CD4-positive, alpha-beta T cell treated with Interleukin-12 subunit alpha and Interleukin-12 subunit beta, for 1 hour (primary cell): ENCODE measurements at regions not wholly inside any gene's neighbourhood (a gene's known extent, or its start where the extent isn't known, plus 50 kb on each side); places are given as distances from the start of the nearest gene placed in this dataset.

Source experiments
- DNase-seq: peaks from one replicate; pipeline ENCODE4 v3.0.0-alpha.2; 2020

- no peak for DNase-seq
Observed at GRCh38 chr17:73936908-73937627, 266.4 kb upstream of the RPL38 start.

DNA sequence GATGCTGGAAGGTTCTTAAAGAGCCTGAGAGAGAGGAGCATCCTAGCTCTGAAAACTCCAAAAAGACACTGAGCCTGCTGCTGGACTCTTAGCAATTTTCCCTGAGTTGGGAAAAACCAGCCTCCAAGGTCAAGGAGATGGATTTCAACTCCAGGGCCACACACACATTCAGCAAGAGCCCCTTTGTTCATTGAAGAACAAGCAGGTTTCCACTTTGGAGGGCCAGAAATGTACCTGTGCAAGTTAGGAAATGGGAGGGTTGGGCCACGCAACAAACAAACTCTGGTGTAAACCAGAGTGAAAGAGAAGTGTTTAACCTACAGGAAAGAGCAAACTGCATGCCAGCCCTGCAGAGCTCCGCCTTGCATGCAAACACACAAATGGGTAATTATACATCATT is 264.8 kb upstream of the RPL38 start:
- no peak for DNase-seq

DNA sequence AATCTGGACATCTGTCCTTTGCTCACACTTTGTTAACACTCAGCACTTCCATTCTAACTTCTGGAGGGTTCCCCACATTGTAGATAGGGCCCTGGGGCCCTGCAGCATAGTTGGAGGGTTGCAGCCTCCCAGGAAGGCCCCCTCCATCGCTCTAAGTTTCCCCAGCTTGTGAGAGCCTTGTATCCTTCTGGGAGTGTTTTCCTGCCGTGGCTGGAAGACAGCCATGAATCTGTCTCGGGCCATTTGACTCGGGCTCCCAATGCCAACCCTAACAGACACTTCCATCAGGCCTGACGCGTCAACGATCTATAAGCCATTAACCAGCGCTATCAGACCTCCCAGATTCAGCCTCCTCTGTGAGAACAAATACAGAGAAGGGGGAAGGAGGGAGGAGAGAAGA is 263.7 kb upstream of the RPL38 start:
- DNase-seq: no peak

DNA sequence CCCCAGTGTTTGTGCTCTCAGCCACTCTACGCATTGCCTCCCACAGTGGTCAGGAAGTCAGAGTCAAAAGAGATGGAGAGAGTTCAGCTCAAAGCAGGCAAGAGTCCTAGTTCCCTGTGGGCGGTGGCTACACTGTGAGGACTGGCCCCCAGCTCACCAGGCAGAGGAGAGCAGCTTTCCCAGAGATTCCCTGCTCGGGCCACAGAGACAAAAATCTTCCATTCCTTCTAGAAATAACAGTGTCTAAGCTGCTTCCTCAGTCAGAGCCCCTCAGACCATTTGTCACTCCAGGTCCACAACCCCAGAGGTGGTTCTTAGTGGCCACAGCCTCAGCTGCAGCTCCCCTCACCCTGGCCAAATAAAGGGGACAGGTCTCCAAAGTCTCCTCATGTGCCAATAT is 263.0 kb upstream of the RPL38 start:
- no peak for DNase-seq

DNA sequence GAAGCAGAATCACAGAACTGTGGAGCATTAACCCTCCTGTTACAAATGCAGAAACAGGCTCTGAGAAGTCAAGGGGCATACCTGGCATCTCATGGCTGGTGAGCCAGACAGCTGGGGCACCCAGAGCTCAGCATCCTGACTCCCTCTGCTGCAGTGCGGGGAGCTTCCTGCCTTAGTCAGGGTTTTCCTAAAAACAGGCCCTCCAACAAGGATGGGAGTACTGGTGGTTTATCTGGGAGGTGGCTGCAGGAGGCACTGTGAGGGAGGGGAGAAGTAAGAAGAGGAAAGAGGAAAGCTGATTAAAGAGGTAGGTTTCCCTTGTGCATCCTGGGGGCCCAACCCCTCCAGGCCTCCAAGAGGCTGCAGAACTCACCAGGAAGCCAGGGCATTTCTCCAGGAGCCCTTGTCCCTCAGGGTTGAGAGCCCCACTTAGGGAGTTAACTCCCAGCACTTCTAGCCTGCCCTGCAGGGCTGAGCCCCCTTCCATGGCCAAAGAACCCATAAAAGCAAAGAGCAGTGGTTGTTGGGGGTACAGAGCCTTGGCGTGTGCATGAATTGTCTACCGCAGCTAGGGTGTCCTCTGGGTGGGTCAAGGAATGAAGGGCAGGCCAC is 261.5 kb upstream of the RPL38 start:
- no peak for DNase-seq

DNA sequence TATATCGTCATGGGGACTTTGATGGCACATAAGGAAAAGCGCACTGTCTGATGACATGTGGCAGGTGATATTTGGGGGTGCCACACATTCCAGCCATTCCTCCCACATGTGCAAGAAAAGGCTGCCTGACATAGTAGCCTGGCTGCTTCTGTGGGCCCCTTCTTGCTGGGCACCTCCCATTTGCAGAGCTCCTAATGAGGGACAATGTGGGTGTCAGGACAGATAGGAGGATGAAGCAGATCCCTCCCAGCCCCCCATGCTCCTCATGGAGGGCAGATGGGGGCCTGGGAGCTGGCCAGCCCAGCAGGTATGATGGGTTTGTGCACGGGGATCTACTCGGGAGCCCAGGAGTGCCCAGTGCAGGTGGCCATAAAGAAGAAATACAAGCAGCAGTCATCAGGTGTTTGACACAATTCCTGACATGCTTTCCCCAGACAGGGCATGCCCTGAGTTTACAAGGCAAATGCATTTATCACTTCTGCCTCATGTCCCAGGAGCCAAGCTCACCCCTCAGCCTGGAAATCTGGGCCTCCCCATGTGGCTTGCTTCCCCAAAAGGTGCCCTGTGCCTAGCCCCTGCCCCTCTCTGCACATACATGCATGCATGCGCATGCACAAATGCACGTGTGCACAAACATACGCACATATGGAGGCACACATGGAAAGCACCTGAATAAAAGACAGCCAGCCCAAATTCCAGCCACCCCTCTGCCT is 260.6 kb upstream of the RPL38 start:
- no peak for DNase-seq

GRCh38 chr17:73943416-73944110 is 259.9 kb upstream of the RPL38 start:
- no peak for DNase-seq

- DNase-seq: no peak
Observed at GRCh38 chr17:73944366-73944765, 259.1 kb upstream of the RPL38 start.

- no peak for DNase-seq
Observed at GRCh38 chr17:73947281-73947965, 256.1 kb upstream of the RPL38 start.

- no peak for DNase-seq
Observed at GRCh38 chr17:73947966-73948355, 255.5 kb upstream of the RPL38 start.

DNA sequence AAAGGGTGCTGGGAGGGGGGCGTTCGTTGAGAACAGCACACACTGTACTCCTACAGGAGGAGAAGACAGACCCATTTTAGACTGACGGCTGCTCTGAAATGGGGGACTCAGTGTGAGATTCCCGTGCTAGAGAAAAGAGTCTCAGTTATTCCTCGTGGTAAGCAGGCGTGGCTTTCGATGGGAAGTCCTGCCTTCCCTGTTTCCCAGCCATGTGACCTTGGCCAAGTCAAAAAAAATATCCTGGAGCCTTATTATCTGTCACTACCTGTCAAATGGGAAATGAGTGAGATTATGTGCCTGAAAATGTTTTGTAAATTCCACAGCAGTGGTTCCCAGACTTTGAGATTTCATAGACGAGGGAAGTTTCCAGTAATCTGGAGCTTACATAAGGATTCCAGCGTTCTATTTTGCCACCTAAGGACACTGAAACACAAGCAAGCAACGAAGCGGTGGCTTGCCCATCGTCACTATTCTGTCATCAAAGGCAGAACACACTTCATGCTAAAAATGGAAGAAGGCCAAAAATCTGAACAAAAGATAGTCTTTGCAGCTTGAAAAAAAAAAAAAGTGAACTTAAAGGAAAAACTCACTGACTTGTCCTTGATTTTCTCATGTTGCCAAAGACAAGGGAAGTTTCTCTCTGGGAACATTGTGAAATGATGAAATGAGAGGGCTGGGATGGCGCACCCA is 253.4 kb upstream of the RPL38 start:
- no peak for DNase-seq

DNA sequence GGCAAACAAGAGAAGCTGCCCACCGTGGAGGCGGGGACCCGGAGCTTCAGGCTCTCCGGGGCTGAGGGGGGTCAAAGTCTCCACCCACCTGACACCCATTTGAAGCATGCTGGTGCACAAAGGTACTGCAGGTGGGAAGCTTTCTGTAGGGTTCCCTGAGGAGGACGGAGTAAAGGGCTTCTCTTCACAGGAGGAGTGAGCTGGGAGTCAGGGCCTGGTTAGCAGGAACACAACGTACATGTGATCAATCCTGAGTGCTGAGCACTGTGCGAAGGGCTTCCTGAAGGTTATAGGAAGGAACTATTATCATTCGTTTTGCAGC is 252.9 kb upstream of the RPL38 start:
- DNase-seq: no peak

- DNase-seq: no peak
Observed at GRCh38 chr17:73952082-73952479, 251.4 kb upstream of the RPL38 start.

DNA sequence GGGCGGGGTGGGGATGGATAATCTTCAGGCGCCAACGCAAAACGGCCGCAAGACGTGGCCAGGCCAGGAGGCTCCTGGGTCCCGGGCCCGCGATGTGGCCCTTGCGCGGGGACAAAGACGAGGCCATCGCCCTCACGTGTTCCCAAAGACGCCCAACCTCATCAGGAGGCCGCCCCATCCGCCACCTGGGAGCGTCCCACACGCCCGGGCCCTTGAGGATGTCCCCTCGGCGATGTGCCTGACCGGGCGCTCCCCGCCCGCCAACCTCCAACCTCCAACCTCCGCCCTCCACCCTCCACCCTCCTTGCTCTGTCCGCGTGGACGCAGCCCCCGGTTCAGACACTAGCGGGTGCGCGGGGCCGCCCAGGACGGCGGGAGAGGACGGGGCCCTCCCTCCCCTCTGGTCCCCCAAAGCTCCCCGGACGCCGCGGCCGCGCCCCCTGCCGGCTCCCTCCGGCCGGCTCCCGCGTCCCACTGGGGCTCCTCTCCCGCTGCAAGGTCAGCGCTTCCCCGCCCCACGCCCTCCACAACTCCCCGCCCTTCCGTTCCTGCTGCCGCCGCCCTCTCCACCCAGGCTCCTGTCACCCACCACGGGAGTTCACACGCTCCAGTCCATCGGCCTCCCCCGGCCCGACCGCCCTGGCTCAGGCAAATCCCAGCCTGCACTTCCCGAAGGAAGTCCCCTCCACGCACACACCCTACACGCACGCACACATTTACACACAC is 250.8 kb upstream of the RPL38 start:
- DNase-seq: peak; percentile 7

DNA sequence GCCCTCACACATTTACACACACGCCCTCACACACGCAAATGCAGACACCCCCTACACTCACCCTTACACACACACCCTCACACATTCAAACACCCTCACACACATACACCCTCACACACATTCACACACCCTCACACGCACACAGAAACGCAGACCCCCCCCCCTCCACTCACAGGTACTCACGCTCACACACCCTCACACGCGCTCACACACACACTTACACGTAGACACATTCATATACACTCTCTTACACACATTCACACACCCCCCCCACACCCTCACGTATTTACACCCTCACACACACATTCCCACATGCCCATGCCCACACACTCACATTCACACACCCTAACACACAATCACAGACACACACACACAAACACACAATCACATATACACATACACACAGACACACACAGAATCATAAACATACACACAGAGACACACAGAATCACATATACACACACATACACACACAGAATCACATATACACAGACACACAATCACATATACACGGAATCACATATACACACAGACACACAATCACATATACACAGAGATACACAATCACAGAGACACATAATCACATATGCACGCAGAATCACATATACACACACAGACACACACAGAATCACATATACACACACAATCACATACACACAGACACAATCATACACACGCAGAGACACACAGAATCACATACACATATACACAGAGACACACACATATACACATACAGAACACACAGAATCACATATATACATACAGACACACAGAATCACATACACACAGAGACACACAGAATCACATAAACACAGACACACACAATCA is 250.1 kb upstream of the RPL38 start:
- no peak for DNase-seq

- DNase-seq: no peak
Observed at GRCh38 chr17:73954951-73955350, 248.5 kb upstream of the RPL38 start.

DNA sequence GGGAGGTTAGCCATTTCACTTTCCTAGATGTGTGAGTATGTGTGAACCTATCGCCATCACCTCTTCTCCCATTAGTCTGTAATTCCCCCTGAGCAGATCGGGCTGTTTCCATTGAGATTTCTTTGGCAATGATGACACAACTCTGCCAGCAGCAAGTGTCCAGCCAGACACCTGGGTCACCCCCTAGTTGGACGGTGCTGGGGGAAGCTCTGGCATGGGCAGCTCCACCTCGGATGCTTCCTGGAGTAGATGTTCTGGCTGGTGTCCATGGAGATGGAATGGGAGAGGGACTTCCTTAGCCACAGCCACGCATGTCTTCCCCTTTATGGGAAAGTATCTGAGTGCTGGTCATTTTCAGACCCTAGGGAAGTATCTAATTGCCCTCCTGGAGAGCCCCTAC is 247.9 kb upstream of the RPL38 start:
- DNase-seq: no peak

DNA sequence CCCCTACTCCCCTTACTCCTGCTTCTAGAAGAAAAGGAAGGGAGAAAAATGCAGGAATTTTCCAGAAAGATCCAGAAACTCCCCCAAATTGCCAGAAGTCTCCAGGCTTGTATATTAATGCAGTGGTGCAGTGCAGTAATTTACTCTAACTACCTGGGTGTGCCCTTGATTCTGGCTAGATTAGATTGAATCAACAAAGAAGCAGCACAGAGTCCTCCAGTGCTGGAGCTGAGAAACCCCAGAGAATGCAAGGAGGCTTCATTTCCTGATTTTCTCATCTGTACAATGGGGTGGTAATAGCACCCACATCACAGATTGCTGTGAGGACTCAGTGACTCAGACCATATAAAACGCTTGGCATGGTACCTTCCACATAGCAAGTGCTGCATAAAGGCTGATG is 247.3 kb upstream of the RPL38 start:
- DNase-seq: no peak

- peak; percentile 44 for DNase-seq
Observed at GRCh38 chr17:73956595-73957465, 246.6 kb upstream of the RPL38 start.

DNA sequence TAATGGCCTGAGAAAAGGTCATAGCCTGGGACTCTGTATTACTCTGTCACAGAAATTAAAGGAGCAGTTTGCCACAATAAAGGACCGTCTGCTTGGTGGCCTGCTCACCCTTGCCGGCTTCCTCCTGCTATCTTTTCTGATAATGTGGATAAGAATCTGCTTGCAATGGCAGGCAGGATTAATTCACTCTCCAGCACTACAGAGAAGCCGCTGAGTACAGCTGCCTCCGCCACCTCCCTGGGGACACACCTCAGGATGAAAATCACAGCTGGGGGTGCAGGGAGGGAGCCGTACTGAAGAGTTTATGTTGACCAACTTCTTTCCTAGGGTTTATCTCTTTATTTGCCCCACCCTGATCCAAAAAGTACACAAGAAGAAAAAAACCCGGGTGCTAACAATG is 245.9 kb upstream of the RPL38 start:
- DNase-seq: no peak
